PC-9 (cell line): ENCODE measurements at regions not wholly inside any gene's neighbourhood (a gene's known extent, or its start where the extent isn't known, plus 50 kb on each side); places are given as distances from the start of the nearest gene placed in this dataset.

Source experiments
- CTCF ChIP-seq: fragments of 200-600 bp; sonication (generic); conservative IDR thresholded peaks from 2 replicates; pipeline ENCODE4 v1.6.1; 2017; ENCODE audit warnings: mixed run types, antibody characterized with exemption, mild to moderate bottlenecking, moderate library complexity
- EZH2 ChIP-seq: fragments of 200-600 bp; sonication (generic); IDR thresholded peaks from 2 replicates; pipeline ENCODE4 v1.8.0; 2017; ENCODE audit warnings: antibody characterized with exemption, low read depth

GRCh38 chr5:8598356-8598755 lies 729.4 kb downstream of the MTRR start:
- no peak for TF ChIP-seq CTCF
- no peak for TF ChIP-seq EZH2
